Naive thymus-derived CD4-positive, alpha-beta T cell (primary cell): ENCODE measurements at regions not wholly inside any gene's neighbourhood (a gene's known extent, or its start where the extent isn't known, plus 50 kb on each side); places are given as distances from the start of the nearest gene placed in this dataset.

Experiments used
- ATAC-seq: fragments of 150-1000 bp; cut with Tn5 transposase; 2 replicates; pipeline ENCODE4 v1.10.0; 2021; ENCODE audit warnings: mild to moderate bottlenecking, moderate library complexity
- CTCF ChIA-PET: fragments of 350-600 bp; sonication (Branson Sonifier 250); formaldehyde crosslinking; loops from one replicate; lab custom pipeline; 2021; ENCODE audit warnings: antibody characterized with exemption; lab: Charles Lee
- POLR2A ChIA-PET: fragments of 350-600 bp; sonication (Branson Sonifier 250); formaldehyde crosslinking; loops from one replicate; lab custom pipeline; 2021; ENCODE audit warnings: antibody characterized with exemption, inconsistent platforms; lab: Charles Lee
- DNase-seq, 9 donors: peaks; one replicate each; pipeline versions ENCODE4 v3.0.0 to v3.0.0-alpha.2; 2020 to 2022; ENCODE audit warnings: mixed read lengths in 1 of 9
- H3K27ac ChIP-seq: one replicate; pipeline ENCODE4 v1.7.0; 2013; ENCODE audit warnings: mild to moderate bottlenecking, low read depth, low read length, moderate library complexity
- H3K27me3 ChIP-seq, 2 donors: one replicate each; pipeline ENCODE4 v1.7.0; 2013; ENCODE audit warnings: low read length in 2 of 2, mild to moderate bottlenecking in 2 of 2, moderate library complexity in 2 of 2; ENCODE audit not compliant: control insufficient read depth in 2 of 2, insufficient read depth in 2 of 2
- H3K36me3 ChIP-seq, 3 experiments: 1 replicate in 2 of 3; 2 replicates in 1 of 3; pipeline ENCODE4 v1.7.0; 2013; ENCODE audit warnings: low read length in 3 of 3, mild to moderate bottlenecking in 3 of 3, moderate library complexity in 1 of 3; ENCODE audit not compliant: insufficient read depth in 3 of 3, control insufficient read depth in 2 of 3
- H3K4me1 ChIP-seq, 2 donors: one replicate each; pipeline ENCODE4 v1.7.0; 2013; ENCODE audit warnings: low read length in 2 of 2, mild to moderate bottlenecking in 2 of 2, moderate library complexity in 1 of 2; ENCODE audit not compliant: control insufficient read depth in 2 of 2, insufficient read depth in 2 of 2
- H3K4me3 ChIP-seq: 2 replicates; pipeline ENCODE4 v1.7.0; 2013; ENCODE audit warnings: mild to moderate bottlenecking, low read length
- H3K9me3 ChIP-seq, 3 experiments: 1 replicate in 2 of 3; 2 replicates in 1 of 3; pipeline ENCODE4 v1.7.0; 2013; ENCODE audit warnings: low read length in 3 of 3; ENCODE audit not compliant: control insufficient read depth in 2 of 3
- H3K27ac Mint-ChIP-seq, 9 donors: one replicate each; pipeline ENCODE4 v1.8.0; 2020 to 2022; ENCODE audit warnings: mixed read lengths in 9 of 9, mild to moderate bottlenecking in 8 of 9, moderate library complexity in 5 of 9, inconsistent platforms in 2 of 9
- H3K27me3 Mint-ChIP-seq, 5 donors: one replicate each; pipeline ENCODE4 v1.8.0; 2021 to 2022; ENCODE audit warnings: mixed read lengths in 5 of 5, mild to moderate bottlenecking in 1 of 5
- H3K36me3 Mint-ChIP-seq, 5 donors: one replicate each; pipeline ENCODE4 v1.8.0; 2020 to 2022; ENCODE audit warnings: mixed read lengths in 5 of 5, mild to moderate bottlenecking in 3 of 5, inconsistent platforms in 1 of 5
- H3K4me1 Mint-ChIP-seq, 7 donors: one replicate each; pipeline ENCODE4 v1.8.0; 2020 to 2022; ENCODE audit warnings: mixed read lengths in 7 of 7, mild to moderate bottlenecking in 3 of 7, inconsistent platforms in 1 of 7
- H3K4me3 Mint-ChIP-seq, 10 donors: one replicate each; pipeline ENCODE4 v1.8.0; 2020 to 2022; ENCODE audit warnings: mild to moderate bottlenecking in 10 of 10, mixed read lengths in 10 of 10, moderate library complexity in 6 of 10, inconsistent platforms in 2 of 10
- H3K9me3 Mint-ChIP-seq, 11 donors: one replicate each; pipeline ENCODE4 v1.8.0; 2020 to 2022; ENCODE audit warnings: mixed read lengths in 11 of 11, mild to moderate bottlenecking in 4 of 11, inconsistent platforms in 1 of 11, moderate library complexity in 1 of 11
- intact Hi-C, 2 donors: fragments of 100-400 bp; cut with micrococcal nuclease; formaldehyde crosslinking; loops; one replicate each; pipeline ENCODE4 v1.15.1; 2023

- DNase-seq (no peak), ATAC-seq (no peak)
- ChIA-PET POLR2A (no interaction called here), CTCF (no interaction called here)
- H3K4me1 ChIP-seq, result no peaks in the 10 kb centered on the region
- no peaks in the 10 kb centered on the region for H3K36me3 ChIP-seq
- no peak overlapping the region for H3K4me3 ChIP-seq
- no peak overlapping the region for H3K4me3 Mint-ChIP-seq
- peaks cover 0 to 14% (median 0%) of the 10 kb centered on the region in 11 donors for H3K9me3 Mint-ChIP-seq
- intact Hi-C loops, result no loop called here
- no peaks in the 10 kb centered on the region for H3K4me1 Mint-ChIP-seq
- H3K27ac Mint-ChIP-seq, result no peak overlapping the region
- H3K27me3 ChIP-seq, result no peaks in the 10 kb centered on the region
- H3K27ac ChIP-seq, result no peak overlapping the region
- peaks cover 0 to 15% (median 4%) of the 10 kb centered on the region in 5 donors for H3K27me3 Mint-ChIP-seq
- H3K9me3 ChIP-seq, result no peaks in the 10 kb centered on the region
- H3K36me3 Mint-ChIP-seq, result no peaks in the 10 kb centered on the region
Measured at GRCh38 chr5:130578354-130578753, 586.7 kb downstream of the HINT1 start.

- H3K27me3 Mint-ChIP-seq, result peaks cover 0 to 23% (median 0%) of the 10 kb centered on the region in 5 donors
- ATAC-seq (no peak), DNase-seq (no peak)
- CTCF ChIA-PET, result no interaction called here
- peaks cover 0 to 4% (median 0%) of the 10 kb centered on the region in 11 donors for H3K9me3 Mint-ChIP-seq
- Histone ChIP-seq H3K9me3 (no peaks in the 10 kb centered on the region), H3K4me1 (no peaks in the 10 kb centered on the region), H3K27ac (no peak overlapping the region), H3K4me3 (no peak overlapping the region), H3K27me3 (no peaks in the 10 kb centered on the region), H3K36me3 (no peaks in the 10 kb centered on the region)
- H3K4me1 Mint-ChIP-seq, result no peaks in the 10 kb centered on the region
- POLR2A ChIA-PET, result no interaction called here
- no peak overlapping the region for H3K27ac Mint-ChIP-seq
- H3K36me3 Mint-ChIP-seq, result no peaks in the 10 kb centered on the region
- H3K4me3 Mint-ChIP-seq, result no peak overlapping the region
- intact Hi-C loops, result no loop called here
Measured at GRCh38 chr5:130571076-130571475, 594.0 kb downstream of the HINT1 start.

GRCh38 chr5:130568791-130569190 is 596.3 kb downstream of the HINT1 start:
- Mint-ChIP-seq H3K27ac (no peak overlapping the region), H3K9me3 (peaks cover 0 to 7% (median 3%) of the 10 kb centered on the region in 11 donors), H3K4me3 (no peak overlapping the region), H3K4me1 (no peaks in the 10 kb centered on the region), H3K27me3 (peaks cover 0 to 21% (median 0%) of the 10 kb centered on the region in 5 donors), H3K36me3 (peaks cover 0 to 5% (median 0%) of the 10 kb centered on the region in 5 donors)
- Histone ChIP-seq H3K36me3 (no peaks in the 10 kb centered on the region), H3K4me3 (no peak overlapping the region), H3K27ac (no peak overlapping the region), H3K4me1 (no peaks in the 10 kb centered on the region), H3K9me3 (no peaks in the 10 kb centered on the region), H3K27me3 (no peaks in the 10 kb centered on the region)
- ChIA-PET POLR2A (no interaction called here), CTCF (no interaction called here)
- no peak for DNase-seq
- intact Hi-C loops, result no loop called here
- ATAC-seq, result no peak

- peaks cover 0 to under 1% (median 0%) of the 10 kb centered on the region in 7 donors for H3K4me1 Mint-ChIP-seq
- H3K27ac ChIP-seq, result no peak overlapping the region
- DNase-seq (no peak), ATAC-seq (no peak)
- no peak overlapping the region for H3K4me3 Mint-ChIP-seq
- no peaks in the 10 kb centered on the region for H3K36me3 ChIP-seq
- ChIA-PET CTCF (no interaction called here), POLR2A (no interaction called here)
- H3K4me1 ChIP-seq, result no peaks in the 10 kb centered on the region
- H3K27me3 Mint-ChIP-seq, result peaks cover 0 to 34% (median 25%) of the 10 kb centered on the region in 5 donors
- H3K9me3 Mint-ChIP-seq, result peaks cover 3 to 36% (median 13%) of the 10 kb centered on the region in 11 donors
- no peaks in the 10 kb centered on the region for H3K27me3 ChIP-seq
- no peaks in the 10 kb centered on the region for H3K9me3 ChIP-seq
- intact Hi-C loops, result no loop called here
- H3K27ac Mint-ChIP-seq, result no peak overlapping the region
- H3K36me3 Mint-ChIP-seq, result peaks cover 0 to 4% (median 0%) of the 10 kb centered on the region in 5 donors
- H3K4me3 ChIP-seq, result no peak overlapping the region
Measured at GRCh38 chr5:130555429-130555828, 609.6 kb downstream of the HINT1 start.

- no peak overlapping the region for H3K4me3 ChIP-seq
- DNase-seq, result no peak
- Mint-ChIP-seq H3K27ac (no peak overlapping the region), H3K4me3 (no peak overlapping the region), H3K4me1 (peaks cover 0 to 3% (median 0%) of the 10 kb centered on the region in 7 donors), H3K27me3 (peaks cover 0 to 33% (median 22%) of the 10 kb centered on the region in 5 donors), H3K9me3 (peaks cover 0 to 14% (median 0%) of the 10 kb centered on the region in 11 donors), H3K36me3 (no peaks in the 10 kb centered on the region)
- intact Hi-C loops, result no loop called here
- H3K27ac ChIP-seq, result no peak overlapping the region
- ChIA-PET CTCF (no interaction called here), POLR2A (interaction anchor here (0.6 kb wide), 1 partner anchor 12 kb away, joined by 3 read pairs; no protein-coding TSS in a partner anchor)
- peaks cover 0 to under 1% (median 0%) of the 10 kb centered on the region in 3 experiments for H3K9me3 ChIP-seq
- no peaks in the 10 kb centered on the region for H3K36me3 ChIP-seq
- ATAC-seq, result no peak
- H3K4me1 ChIP-seq, result no peaks in the 10 kb centered on the region
- H3K27me3 ChIP-seq, result no peaks in the 10 kb centered on the region
Measured at GRCh38 chr5:130550562-130550928, 614.5 kb downstream of the HINT1 start.

- no peak overlapping the region for H3K4me3 Mint-ChIP-seq
- CTCF ChIA-PET, result no interaction called here
Measured at GRCh38 chr5:130549884-130550561, 615.0 kb downstream of the HINT1 start.

GRCh38 chr5:130546211-130546610 is 618.8 kb downstream of the HINT1 start:
- intact Hi-C loops, result no loop called here
- H3K27me3 Mint-ChIP-seq, result peaks cover 0 to 25% (median 18%) of the 10 kb centered on the region in 5 donors
- Histone ChIP-seq H3K27me3 (no peaks in the 10 kb centered on the region), H3K36me3 (no peaks in the 10 kb centered on the region), H3K9me3 (peaks cover 0 to 8% (median 0%) of the 10 kb centered on the region in 3 experiments), H3K4me1 (no peaks in the 10 kb centered on the region), H3K27ac (no peak overlapping the region), H3K4me3 (no peak overlapping the region)
- no peak overlapping the region for H3K27ac Mint-ChIP-seq
- peaks cover 0 to 32% (median 3%) of the 10 kb centered on the region in 11 donors for H3K9me3 Mint-ChIP-seq
- H3K4me3 Mint-ChIP-seq, result no peak overlapping the region
- POLR2A ChIA-PET, result no interaction called here
- DNase-seq (no peak), ATAC-seq (no peak)
- no peaks in the 10 kb centered on the region for H3K36me3 Mint-ChIP-seq
- H3K4me1 Mint-ChIP-seq, result peaks cover 0 to 5% (median 0%) of the 10 kb centered on the region in 7 donors
- CTCF ChIA-PET, result no interaction called here

More at GRCh38 chr5:130549884-130550561, 615.0 kb downstream of the HINT1 start:
- intact Hi-C loops, result no loop called here
- H3K27me3 Mint-ChIP-seq, result peaks cover 0 to 36% (median 22%) of the 10 kb centered on the region in 5 donors
- H3K4me1 Mint-ChIP-seq, result peaks cover 0 to 3% (median 0%) of the 10 kb centered on the region in 7 donors
- no peaks in the 10 kb centered on the region for H3K4me1 ChIP-seq
- ATAC-seq (no peak), DNase-seq (no peak)
- POLR2A ChIA-PET, result interaction anchor here (0.6 kb wide), 1 partner anchor 12 kb away, joined by 3 read pairs; no protein-coding TSS in a partner anchor
- H3K36me3 ChIP-seq, result no peaks in the 10 kb centered on the region
- no peak overlapping the region for H3K27ac Mint-ChIP-seq
- H3K27me3 ChIP-seq, result no peaks in the 10 kb centered on the region
- no peak overlapping the region for H3K4me3 ChIP-seq
- H3K9me3 Mint-ChIP-seq, result peaks cover 0 to 19% (median 3%) of the 10 kb centered on the region in 11 donors
- H3K9me3 ChIP-seq, result peaks cover 0 to 4% (median 0%) of the 10 kb centered on the region in 3 experiments
- H3K36me3 Mint-ChIP-seq, result no peaks in the 10 kb centered on the region
- H3K27ac ChIP-seq, result no peak overlapping the region
